ENCODE measurements at regions not wholly inside any gene's neighbourhood (a gene's known extent, or its start where the extent isn't known, plus 50 kb on each side); places are given as distances from the start of the nearest gene placed in this dataset.

DNA sequence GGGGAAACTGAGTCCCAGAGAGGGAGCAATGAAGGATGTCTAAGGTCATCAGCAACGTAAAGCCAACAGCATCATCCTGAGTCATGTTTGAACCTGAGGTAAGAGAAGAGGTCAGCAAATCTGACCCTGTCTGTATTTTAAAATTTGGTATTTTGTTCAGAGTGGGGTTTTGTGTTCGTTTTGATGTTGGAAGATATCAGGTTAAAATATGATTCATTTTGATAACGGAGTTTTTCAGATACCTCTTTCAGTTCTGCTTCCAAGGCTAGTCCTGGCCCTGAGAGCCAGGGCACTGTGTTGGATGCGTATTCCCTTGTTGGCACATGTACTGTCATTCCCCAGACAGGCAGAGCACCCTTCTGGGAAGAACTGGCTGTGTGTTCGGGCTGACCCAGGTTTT, 291.0 kb downstream of the NSG2 start:
- DNase-seq (ENCODE audit: low spot score), result no peak

DNA sequence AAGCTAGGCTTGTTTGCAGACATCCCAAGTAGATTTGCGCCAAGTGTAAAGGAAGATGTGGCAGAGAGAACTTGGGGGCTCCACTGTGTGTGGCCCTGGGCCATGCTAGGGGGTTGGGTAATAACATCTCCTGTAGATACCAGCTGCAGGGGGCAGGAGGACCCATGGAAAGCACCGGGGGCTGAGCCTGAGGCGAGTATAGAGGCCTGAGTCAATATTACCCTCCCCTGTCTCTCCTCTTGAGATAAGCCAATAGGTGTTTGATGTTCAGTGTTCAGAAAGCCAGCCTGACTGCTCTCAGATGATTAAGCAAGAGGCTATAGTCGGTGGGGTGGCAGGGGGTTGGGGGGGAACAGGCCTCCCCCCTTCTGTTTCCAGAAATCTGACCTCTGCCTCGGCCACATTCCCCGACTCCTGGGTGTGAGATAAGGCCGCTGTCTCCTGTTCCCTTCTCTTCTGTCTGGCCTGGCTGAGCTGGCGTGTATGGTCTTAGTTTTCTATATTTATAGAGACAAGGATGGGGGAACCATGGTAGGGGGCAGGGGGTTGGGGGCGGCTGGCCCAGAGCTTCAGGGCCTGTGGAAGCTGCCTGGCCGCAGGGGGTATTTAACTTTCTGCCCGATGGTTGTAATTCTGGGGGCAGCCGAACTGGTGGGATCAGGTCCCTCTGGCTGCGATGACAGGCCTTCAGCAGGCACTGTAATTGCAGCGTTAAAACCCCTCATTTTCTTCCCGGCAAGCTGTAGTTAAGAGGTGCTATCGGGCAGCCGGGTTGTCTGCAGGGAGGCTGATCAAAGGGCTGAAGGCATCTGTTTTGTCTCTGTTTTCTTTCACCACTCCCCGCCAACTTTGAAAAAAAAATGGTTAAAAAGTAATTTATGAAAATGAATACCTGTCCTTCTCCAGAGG, 292.0 kb downstream of the NSG2 start:
- DNase-seq (ENCODE audit: low spot score), result no peak

DNA sequence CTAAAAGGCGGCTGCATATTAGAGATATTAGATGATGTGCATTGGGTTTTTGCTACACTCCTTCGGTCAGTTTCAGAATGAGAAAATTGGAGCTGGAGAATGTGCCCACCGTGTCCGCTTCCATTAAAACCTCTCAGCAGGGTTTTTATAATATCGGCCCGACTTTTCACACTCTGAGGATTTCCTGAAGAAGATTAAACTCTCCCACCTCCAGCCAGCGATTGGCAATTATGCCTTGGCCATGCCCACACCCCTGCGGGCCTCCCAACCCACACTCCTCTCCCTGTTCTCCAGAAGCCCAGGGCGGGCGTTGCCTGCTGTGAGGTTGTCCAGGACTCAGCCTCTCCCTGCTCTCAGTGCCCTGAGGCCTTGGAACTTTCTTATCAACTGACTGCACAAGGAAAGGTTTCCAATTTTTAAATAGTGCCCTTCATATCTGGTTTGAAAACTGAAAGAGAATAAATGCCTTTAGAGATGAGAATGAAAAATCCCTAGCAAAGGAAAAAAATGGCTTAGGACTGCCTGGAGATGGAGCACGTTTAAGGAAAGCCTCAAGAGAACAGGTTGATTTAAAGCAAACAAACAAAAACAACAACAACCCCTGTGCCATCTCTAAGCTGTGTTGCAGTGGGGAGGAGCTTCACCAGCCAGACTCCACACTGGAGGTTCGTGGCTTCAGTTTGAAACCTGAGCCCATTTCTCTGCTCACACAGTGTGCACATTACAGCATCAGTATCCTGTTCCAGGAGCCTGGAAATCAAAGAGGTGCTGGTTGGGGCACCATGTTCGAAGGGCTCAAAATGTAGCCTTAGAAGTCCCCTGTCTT, 292.9 kb downstream of the NSG2 start:
- no peak for DNase-seq (ENCODE audit: low spot score)

DNA sequence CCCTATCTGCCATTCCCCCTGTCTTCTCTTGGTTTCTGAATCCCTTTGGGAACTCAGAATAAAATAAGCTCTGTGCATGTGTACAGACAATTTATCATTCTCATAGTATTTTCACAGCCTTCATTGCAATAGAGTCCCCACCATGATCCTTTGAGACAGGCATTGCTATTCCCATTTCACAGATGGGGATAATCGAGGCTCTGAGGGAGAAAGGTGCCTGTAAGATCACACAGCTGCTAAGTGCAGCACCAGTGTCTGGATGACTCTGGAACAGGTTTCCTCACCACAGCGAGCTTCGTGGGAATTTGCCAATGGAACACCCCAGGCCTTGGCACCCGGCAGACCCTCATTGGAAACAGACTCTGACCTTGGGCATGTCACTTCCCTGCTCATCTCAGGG, 293.6 kb downstream of the NSG2 start:
- DNase-seq (ENCODE audit: low spot score), result no peak

DNA sequence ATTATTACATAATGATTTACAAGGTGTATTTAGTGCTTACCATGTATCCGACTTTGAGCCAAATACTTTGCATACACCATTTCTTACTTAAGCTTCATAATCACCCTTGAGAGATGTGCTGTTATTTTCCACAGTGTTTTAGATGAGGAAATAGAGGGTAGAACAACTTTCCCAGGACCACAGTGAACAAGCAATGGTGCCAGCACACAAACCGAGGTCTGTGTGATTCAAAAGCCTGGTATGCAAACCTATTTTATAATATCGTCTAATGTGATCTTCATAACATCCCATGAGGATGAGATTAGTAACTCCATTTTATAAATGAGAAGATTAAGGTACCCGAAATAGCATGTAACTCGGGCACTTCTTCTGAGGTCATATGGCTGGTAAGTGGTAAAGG, 294.7 kb downstream of the NSG2 start:
- no peak for DNase-seq (ENCODE audit: low spot score)

DNA sequence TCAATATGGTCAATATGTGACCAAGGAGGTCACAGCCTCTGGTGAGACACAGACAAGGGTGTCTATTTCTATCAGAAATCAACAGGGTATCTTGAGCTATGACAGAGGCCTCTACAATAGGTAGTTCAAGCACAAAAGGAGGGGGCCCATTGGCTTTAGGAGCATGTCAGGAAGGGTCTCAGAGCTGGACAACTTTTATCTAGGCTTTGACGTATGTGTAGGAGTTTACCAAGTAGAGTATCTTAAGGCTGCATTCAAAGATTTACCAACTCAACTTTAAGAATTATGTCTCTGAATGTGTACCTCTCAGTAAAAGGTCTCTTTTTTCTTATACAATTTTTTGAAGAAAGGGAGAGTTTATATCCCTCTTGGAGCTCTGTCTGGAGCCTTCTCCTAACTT, 297.2 kb downstream of the NSG2 start:
- DNase-seq (ENCODE audit: low spot score), result no peak

DNA sequence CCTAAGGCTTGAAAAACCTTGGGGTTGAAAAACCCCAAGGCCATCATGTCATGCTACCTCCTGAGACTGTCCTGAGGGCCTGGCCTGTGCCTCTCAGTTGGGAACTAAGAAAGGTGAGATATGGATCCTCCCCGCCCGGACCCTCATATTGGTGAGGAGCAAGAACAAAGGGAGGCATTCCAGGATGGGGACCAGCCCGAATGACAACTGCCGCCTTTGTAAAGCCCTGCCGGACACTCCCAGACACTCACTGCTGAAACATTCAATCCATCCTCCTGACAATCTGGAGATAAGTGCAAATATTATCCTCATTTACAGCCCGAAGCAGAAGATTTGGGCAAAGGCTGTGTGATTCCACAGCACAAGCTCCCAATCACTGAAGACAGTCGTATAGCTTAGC, 298.3 kb downstream of the NSG2 start:
- DNase-seq (ENCODE audit: low spot score), result no peak

DNA sequence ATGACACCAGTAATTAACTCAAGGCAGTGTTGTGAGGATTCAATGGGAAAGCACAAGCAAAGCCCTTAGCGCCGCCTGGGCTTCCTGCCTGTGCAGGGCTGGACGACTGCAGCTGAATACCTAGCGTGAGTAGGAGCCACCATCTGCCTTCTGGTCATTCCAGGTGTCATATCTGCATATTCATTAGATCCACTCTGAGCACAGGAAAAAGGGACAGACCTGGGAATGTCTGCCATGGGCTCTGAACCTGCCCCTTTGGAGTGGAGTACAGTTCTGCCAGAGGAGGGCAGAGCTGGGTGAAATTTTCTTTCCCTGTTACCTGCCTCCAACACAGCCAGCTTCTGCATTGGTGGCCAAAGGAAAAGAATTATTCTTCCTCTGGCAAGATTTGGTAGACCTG, 298.8 kb downstream of the NSG2 start:
- no peak for DNase-seq (ENCODE audit: low spot score)

DNA sequence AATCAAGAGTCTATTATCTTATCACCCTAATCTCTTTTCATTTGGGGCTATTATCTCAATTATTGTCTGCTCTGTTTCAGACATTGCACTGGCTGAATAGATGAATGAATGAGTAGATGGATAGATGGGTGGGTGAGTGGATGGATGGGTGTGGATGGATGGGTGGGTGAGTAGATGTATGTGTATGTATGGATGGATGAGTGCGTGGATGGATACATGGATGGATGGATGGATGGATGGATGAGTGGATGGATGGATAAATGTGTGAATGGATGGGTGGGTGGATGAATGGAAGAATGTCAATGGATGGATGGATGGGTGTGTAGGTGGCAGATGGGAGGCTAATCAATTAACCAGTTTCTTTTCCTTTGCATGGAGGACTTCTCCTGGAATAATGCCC, 301.7 kb downstream of the NSG2 start:
- DNase-seq (ENCODE audit: low spot score), result no peak

DNA sequence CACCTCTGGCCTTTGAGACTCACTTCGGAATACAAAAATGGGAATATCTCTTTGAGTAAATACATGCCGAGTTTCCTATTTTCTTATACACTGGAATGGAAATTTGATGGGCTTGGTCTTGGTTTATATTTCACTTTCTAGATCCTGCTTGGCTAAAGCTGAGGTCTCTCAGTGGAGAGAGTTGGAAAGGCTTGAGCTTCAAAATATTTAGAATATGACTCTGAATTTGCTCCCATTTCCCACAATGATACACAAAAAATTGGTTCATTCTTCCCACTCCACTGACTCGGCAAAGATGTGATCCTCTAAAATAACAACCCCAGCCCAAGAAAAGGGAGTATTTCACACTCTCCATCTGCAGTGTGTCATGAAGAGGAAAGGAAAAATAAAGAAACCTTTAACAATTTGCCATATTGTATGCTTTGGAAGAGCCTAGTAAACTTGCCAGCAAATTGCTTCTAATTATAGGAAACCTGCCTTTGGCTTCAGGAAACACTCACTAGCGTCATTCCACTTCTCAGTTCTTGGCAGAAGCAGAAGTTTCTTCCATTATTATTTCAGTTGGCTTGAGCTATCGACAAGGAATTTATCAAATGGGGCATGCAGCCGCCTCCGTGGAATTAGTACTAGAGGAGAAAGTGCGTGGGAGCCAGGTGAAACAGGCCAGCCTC, 302.9 kb downstream of the NSG2 start:
- DNase-seq (ENCODE audit: low spot score), result no peak

DNA sequence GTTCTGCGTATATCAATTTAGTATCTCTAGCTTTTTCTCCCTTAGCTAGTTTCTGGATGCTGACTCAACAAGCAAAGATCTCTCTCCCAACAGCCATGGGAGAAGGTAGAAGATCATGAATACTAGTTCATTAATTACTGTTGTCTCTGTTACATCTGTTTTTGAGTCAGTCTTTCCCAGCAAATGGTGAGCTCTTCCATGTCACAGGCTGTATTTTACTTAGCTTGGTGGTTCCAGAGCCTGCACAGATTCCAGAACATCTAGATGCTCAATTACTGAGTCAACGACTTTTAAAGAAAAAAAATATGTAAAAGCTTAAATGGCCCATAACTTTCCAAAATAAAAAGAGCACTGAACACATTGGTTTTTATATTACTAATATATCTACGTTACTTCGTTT, 307.2 kb downstream of the NSG2 start:
- no peak for DNase-seq (ENCODE audit: low spot score)

DNA sequence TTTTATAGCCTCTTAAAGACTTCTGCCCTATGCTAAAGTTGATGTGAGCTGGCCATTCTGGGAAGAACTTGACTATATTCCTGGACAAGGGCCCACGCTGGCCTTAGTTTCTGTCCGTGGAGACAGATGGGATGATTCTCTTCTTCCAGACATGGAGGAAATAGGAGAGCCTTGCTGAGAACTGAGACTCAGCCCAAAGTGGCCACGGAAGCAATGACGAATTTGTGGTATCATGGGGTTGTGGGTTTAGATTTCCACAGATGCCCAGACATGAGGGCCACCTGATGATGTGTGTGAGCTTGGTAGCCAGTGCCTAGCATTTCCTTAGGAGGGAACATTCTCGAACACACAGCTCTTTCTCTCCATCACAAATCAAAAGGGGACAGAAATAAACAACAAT, 309.1 kb downstream of the NSG2 start:
- DNase-seq (ENCODE audit: low spot score), result no peak

DNA sequence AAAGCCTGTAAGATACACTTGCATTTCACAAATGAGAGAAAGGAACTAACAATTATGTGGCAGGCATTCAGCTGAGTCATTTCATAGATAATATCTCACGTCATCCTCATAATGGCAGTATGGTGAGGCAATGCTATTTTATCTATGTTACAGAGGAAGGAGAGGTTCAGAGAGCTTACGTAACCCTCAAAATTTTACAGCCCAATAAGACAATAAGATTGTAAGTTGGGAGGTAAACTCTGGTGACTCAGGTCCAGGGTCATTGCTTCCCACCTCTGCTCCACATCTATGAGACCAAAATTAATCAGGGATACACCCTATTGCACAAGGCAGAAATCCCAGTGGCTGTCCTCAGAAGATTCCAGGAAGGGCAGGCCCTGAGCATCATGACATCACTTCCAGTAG, 309.7 kb downstream of the NSG2 start:
- DNase-seq (ENCODE audit: low spot score), result no peak

DNA sequence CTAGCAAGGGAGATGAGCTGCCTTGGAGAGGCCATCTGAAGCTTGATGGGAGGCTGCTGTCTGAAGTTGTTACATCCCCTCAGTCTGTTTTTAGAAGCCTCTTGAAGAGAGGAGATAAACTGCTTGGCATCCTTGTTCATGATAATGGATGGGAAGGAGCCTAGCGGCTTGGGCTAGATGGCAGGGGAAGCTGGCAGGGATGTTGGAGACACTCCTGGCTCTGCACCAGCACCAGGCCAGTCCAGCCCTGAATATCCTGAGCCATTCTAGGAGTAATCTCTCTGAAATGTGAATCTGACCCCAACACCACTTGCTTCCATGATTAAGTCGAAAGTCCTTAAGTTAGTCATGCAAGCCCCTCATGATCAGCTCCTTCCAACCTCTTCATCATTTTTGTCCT, 310.5 kb downstream of the NSG2 start:
- no peak for DNase-seq (ENCODE audit: low spot score)

DNA sequence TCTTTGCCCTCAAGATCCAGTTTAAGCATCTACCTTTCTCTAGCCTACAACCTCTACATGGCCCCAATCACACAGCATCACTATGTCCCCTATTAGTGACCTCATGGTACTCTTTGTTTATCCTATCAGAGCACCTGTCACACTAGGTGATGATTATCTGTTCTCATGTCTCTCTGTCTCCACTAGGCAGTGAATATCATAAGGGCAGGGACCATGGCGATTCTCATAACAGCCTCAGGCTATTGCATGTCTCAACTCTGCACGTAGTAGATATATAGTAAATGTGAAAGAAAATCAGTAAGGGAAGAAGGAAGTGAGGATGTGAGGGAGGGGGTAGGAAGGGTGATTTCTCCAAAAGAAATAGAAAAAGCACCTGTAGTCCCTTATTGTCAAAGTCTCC, 311.0 kb downstream of the NSG2 start:
- DNase-seq (ENCODE audit: low spot score), result no peak

DNA sequence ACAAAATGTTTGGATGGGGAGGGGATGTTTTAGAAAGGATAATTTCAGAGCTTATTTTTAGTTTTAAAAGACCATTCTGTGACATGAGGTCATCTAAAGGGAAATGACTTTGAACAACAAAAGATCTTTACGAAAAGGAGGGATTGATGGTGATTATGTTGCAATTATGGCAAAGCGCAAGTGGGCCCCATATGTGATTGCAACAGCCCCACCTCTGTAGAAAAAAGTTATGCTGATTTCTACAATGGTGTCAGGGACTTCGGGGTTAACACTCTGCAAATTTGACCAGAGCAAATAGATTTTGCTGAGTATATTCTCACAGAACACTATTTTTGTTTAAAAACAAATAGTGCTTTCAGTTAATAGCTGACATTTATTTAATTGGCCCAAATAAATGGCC, 312.8 kb downstream of the NSG2 start:
- DNase-seq (ENCODE audit: low spot score), result no peak

DNA sequence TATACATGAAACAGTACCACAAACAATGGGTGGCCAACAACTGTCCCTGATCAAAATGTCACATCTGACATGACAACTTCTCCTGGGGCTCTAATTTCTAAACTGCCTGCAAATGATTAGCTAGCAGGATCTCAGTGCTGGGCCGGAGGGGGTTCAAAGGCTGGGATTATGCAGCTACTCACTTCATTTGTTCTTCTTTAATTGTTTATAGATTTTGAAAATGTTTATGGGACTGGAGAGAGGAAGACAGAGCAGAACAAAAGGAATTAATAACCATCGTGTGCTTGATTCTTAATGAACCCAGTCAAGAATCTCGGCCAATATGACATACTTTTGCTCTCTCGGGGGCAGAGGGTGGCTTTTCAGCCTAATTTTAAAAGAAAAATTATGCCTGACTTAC, 313.6 kb downstream of the NSG2 start:
- no peak for DNase-seq (ENCODE audit: low spot score)

DNA sequence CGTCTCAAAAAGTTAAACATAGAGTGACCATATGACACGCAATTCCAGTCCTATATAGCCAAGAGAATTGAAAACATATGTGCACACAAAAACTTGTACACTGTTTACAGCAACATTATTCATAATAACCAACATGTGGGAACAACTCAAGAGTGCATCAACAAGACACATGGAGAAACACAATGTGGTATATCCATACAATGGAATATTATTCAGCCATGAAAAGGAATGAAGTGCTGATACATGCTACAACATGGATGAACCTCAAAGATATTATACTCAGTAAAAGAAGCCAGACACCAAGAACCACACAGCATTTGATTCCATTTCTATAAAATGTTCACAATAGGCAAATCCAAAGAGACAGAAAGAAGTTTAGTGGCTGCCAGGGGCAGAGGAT, 317.0 kb downstream of the NSG2 start:
- no peak for DNase-seq (ENCODE audit: low spot score)

DNA sequence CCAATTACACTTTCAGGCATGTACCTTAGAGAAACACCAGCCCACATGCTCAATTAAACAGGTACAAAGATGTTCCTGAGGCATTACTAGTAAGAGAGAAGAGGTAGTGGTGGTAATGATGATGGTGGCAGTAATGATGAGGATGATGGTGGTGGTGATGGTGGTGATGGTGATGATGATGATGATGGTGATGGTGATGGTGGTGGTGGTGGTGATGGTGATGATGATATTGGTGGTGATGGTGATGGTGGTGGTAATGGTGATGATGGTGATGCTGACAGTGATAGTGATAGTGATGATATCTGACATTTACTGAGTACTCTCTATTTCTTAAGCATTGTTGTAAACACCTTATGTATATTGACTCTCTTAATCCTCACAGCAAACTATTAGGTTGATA, 318.4 kb downstream of the NSG2 start:
- DNase-seq (ENCODE audit: low spot score), result no peak

DNA sequence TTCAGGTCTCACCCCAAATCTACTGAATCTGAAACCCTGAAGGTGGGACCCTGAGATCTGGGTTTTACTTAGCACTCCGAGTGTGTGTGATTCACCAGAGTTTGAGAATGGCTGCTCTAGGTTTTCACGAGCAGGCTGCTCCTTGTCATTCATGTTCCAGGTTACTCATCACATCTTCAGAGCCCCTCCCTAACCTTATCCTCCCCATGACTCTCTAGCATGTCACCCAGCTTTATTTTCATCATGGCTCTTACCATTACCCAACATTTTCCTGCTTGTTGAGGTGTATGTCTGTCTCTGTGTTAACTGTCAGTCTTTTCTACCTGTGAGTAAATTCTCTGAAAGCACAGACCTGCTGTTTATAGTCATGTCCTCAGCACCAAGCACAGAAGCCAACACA, 319.2 kb downstream of the NSG2 start:
- no peak for DNase-seq (ENCODE audit: low spot score)

DNA sequence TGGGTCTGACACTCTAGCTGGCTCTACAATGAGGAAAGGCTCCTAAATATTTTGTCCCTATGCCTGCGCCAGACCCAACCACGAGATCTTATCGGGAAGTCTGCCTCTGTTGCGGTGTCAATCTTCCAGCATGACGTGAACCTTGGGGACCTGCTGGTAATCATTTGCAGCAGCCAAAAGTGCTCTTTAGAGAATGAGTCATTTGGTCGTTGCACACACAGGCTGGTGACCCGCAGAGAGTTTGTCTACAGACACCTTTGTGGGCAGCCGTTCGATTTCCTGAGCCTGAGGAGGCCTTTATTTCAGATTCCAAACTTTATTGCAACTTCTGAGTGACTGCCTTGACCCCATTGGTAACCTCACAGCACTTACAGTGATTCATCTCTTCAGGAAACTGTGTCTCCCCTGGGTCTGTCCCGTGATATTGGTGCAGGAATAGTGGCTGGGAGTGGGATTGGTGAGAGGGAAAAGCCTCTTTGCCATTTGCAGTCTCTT, 326.1 kb downstream of the NSG2 start:
- no peak for DNase-seq (ENCODE audit: low spot score)

DNA sequence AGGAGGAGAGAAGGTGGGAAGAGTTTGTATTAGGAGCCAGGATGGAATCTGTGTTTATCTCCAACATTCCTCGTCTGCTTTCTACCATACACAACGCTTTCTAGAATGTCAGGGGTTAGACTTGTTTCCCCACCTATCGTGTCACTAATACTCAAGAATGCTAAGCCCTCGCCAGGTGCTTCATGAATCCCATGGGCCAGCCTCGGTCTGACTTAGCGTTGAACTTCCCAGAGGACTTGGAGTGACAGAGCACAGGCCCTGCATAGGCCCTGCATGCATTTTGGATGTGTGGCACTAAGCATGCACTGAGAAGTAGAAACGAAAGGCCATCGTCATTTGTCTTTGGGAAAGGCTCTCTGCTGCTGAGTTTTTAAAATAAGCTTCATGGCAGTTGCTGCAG, 328.7 kb downstream of the NSG2 start:
- no peak for DNase-seq (ENCODE audit: low spot score)

DNA sequence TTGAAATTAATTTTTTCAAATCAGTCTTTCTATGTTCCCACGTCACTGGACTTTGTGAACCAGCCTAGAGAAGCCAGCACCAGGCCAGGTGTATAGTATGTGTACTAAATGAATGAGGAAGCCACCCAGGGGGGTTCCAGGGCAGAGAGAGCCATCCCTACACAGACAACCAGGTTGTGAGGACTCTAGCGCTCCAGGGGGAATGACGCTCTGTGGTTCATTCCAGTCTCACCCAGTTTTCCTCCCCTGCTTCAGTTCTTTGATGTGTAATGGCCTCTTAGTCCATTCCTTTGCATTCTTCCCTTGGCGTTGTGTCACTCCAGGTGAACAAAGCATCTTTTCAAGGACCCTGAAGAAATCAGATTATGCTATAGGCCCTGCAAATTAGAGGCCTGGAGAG, 330.6 kb downstream of the NSG2 start:
- no peak for DNase-seq (ENCODE audit: low spot score)
